ENCODE measurements at regions not wholly inside any gene's neighbourhood (a gene's known extent, or its start where the extent isn't known, plus 50 kb on each side); places are given as distances from the start of the nearest gene placed in this dataset.

DNA sequence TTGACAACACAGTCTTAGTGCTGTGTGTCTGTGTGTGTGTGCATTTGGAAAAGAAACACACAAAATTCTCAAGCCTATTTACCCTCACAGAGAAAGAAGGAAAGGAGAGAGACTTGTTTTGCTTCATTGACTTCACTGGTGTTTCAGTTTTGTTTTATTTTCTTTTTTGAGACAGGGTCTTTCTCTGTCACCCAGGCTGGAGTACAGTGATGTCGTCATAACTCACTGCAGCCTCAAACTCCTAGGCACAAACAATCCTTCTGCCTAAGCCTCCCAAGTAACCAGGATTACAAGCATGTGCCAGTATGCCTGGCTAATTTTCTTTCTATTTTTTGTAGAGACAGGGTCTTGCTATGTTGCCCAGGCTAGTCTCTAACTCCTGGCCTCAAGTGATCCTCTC is 636.9 kb downstream of the TAFA4 start:
- no peaks in the 10 kb centered on the region for H3K9me3 ChIP-seq
- no peak overlapping the region for H3K4me3 ChIP-seq
- ChIA-PET POLR2A (no interaction called here), CTCF (no interaction called here)
- no peaks in the 10 kb centered on the region for H3K4me1 ChIP-seq
- WGBS (ENCODE audit: missing lambda C conversion rate), result 8% methylated on average over 1 of the region's 1 CpG
- ATAC-seq (no peak), FAIRE-seq (no peak), DNase-seq (ENCODE audit: low read depth in 1 of 2, low spot score in 1 of 2) (no peak)
- TF ChIP-seq SMC3 (IDR thresholded peaks at IDR 0.05) (no peak), FOSB (CRISPR knock-in tag; IDR thresholded peaks at IDR 0.05) (no peak), TFCP2L1 (CRISPR knock-in tag; IDR thresholded peaks at IDR 0.05) (no peak), HEYL (CRISPR knock-in tag; IDR thresholded peaks at IDR 0.05) (no peak), KDM5A (IDR thresholded peaks at IDR 0.05) (no peak), POLR2A (IDR thresholded peaks at IDR 0.05; ENCODE audit: low read length) (no peak), RFX5 (IDR thresholded peaks at IDR 0.05) (no peak), FOXS1 (CRISPR knock-in tag; IDR thresholded peaks at IDR 0.05) (no peak), SREBF2 (IDR thresholded peaks at IDR 0.05) (no peak), HOXA7 (CRISPR knock-in tag; IDR thresholded peaks at IDR 0.05) (no peak), CHD4 (IDR thresholded peaks at IDR 0.05; ENCODE audit: borderline replicate concordance) (no peak)
- TF ChIP-seq, protein P1, sequence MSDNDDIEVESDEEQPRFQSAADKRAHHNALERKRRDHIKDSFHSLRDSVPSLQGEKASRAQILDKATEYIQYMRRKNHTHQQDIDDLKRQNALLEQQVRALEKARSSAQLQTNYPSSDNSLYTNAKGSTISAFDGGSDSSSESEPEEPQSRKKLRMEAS (IDR thresholded peaks at IDR 0.05), result no peak
- TF ChIP-seq, protein P2, sequence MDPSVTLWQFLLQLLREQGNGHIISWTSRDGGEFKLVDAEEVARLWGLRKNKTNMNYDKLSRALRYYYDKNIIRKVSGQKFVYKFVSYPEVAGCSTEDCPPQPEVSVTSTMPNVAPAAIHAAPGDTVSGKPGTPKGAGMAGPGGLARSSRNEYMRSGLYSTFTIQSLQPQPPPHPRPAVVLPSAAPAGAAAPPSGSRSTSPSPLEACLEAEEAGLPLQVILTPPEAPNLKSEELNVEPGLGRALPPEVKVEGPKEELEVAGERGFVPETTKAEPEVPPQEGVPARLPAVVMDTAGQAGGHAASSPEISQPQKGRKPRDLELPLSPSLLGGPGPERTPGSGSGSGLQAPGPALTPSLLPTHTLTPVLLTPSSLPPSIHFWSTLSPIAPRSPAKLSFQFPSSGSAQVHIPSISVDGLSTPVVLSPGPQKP (IDR thresholded peaks at IDR 0.05; ENCODE audit: low read depth, low read length), result no peak
- H3K27ac ChIP-seq, result no peak overlapping the region
- H3K4me2 ChIP-seq, result no peak overlapping the region

DNA sequence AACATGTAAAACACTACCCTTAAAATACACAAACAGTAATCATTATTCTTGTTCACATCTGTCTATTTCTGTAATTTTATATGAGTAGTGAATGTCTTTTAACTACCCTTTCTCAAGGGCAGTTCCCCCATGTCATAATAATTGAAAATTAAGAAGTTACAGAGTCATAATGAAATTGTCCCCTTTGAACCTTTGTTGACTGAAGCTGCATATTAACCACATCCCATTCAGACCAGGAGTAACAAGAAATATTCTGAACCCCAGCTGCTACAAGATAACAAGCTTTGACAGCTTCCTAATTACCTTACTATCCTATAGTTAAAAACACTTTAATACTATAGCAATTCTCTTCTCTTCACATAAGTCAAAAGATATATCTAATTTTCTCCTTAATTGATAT is 635.9 kb upstream of the SUCLG2 start:
- Histone ChIP-seq H3K9me3 (no peaks in the 10 kb centered on the region), H3K27ac (no peak overlapping the region), H3K4me3 (no peak overlapping the region), H3K4me2 (no peak overlapping the region), H3K4me1 (no peaks in the 10 kb centered on the region)
- DNase-seq (ENCODE audit: low read depth in 1 of 2, low spot score in 1 of 2) (no peak), ATAC-seq (no peak), FAIRE-seq (no peak)
- no peak for TF ChIP-seq NR3C1 (IDR thresholded peaks at IDR 0.05)
- no peak for TF ChIP-seq RFX5 (IDR thresholded peaks at IDR 0.05)
- TF ChIP-seq NFE2L2 (conservative IDR thresholded peaks at IDR 0.05; ENCODE audit: low read length), result no peak
- TF ChIP-seq, protein P1 (IDR thresholded peaks at IDR 0.05), result no peak
- no peak for TF ChIP-seq KDM5A (IDR thresholded peaks at IDR 0.05)
- TF ChIP-seq CHD4 (IDR thresholded peaks at IDR 0.05; ENCODE audit: borderline replicate concordance), result no peak
- no peak for TF ChIP-seq RAD21 (conservative IDR thresholded peaks at IDR 0.05 in 1 of 2, IDR thresholded peaks at IDR 0.05 in 1 of 2)
- ChIA-PET POLR2A (no interaction called here), CTCF (no interaction called here)

DNA sequence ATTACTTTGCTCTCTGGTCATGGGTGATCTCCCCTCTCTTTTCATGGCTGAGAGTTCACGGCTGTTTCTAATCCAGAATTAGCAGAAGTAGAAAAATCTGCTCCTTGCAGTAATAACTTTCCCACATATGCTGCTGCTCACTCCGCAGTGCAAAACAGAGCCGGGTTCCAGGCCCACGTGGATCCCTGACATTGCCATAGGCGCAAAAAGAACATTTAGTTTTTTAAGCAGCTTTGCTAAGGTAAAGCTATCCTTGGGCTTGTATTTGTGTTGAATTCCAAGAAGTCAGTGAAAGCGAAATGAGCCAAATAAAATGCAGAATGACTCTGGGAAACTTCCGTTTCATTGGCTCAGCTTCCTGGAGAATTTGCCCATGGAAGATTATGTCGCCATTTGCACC is 633.7 kb upstream of the SUCLG2 start:
- WGBS (ENCODE audit: missing lambda C conversion rate), result 19% methylated on average over 8 of the region's 8 CpGs
- Histone ChIP-seq H3K4me1 (no peaks in the 10 kb centered on the region), H3K27ac (no peak overlapping the region), H3K4me2 (no peak overlapping the region), H3K9me3 (no peaks in the 10 kb centered on the region), H3K4me3 (no peak overlapping the region)
- FAIRE-seq, result no peak
- ATAC-seq, result no peak
- POLR2A ChIA-PET, result no interaction called here
- no peak for DNase-seq (ENCODE audit: low read depth in 1 of 2, low spot score in 1 of 2)
- CTCF ChIA-PET, result no interaction called here
- TF ChIP-seq, protein P3, sequence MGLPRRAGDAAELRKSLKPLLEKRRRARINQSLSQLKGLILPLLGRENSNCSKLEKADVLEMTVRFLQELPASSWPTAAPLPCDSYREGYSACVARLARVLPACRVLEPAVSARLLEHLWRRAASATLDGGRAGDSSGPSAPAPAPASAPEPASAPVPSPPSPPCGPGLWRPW (IDR thresholded peaks at IDR 0.05), result no peak
- TF ChIP-seq ZC3H11A (IDR thresholded peaks at IDR 0.05), result no peak
- no peak for TF ChIP-seq TFCP2L1 (CRISPR knock-in tag; IDR thresholded peaks at IDR 0.05)
- TF ChIP-seq KDM1A (IDR thresholded peaks at IDR 0.05; ENCODE audit: low read depth), result no peak
- TF ChIP-seq RNF2 (IDR thresholded peaks at IDR 0.05; ENCODE audit: borderline replicate concordance, low read depth), result no peak
- no peak for TF ChIP-seq MAZ (IDR thresholded peaks at IDR 0.05; ENCODE audit: borderline replicate concordance, low read depth, low read length)
- TF ChIP-seq, protein P4, sequence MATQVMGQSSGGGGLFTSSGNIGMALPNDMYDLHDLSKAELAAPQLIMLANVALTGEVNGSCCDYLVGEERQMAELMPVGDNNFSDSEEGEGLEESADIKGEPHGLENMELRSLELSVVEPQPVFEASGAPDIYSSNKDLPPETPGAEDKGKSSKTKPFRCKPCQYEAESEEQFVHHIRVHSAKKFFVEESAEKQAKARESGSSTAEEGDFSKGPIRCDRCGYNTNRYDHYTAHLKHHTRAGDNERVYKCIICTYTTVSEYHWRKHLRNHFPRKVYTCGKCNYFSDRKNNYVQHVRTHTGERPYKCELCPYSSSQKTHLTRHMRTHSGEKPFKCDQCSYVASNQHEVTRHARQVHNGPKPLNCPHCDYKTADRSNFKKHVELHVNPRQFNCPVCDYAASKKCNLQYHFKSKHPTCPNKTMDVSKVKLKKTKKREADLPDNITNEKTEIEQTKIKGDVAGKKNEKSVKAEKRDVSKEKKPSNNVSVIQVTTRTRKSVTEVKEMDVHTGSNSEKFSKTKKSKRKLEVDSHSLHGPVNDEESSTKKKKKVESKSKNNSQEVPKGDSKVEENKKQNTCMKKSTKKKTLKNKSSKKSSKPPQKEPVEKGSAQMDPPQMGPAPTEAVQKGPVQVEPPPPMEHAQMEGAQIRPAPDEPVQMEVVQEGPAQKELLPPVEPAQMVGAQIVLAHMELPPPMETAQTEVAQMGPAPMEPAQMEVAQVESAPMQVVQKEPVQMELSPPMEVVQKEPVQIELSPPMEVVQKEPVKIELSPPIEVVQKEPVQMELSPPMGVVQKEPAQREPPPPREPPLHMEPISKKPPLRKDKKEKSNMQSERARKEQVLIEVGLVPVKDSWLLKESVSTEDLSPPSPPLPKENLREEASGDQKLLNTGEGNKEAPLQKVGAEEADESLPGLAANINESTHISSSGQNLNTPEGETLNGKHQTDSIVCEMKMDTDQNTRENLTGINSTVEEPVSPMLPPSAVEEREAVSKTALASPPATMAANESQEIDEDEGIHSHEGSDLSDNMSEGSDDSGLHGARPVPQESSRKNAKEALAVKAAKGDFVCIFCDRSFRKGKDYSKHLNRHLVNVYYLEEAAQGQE (IDR thresholded peaks at IDR 0.05), result no peak
- no peak for TF ChIP-seq HEYL (CRISPR knock-in tag; IDR thresholded peaks at IDR 0.05)
- TF ChIP-seq HOXB5 (CRISPR knock-in tag; IDR thresholded peaks at IDR 0.05), result no peak
- no peak for TF ChIP-seq FOSL2 (IDR thresholded peaks at IDR 0.05)
- TF ChIP-seq FOSL2 (CRISPR knock-in tag; IDR thresholded peaks at IDR 0.05), result no peak
- TF ChIP-seq, protein P5, sequence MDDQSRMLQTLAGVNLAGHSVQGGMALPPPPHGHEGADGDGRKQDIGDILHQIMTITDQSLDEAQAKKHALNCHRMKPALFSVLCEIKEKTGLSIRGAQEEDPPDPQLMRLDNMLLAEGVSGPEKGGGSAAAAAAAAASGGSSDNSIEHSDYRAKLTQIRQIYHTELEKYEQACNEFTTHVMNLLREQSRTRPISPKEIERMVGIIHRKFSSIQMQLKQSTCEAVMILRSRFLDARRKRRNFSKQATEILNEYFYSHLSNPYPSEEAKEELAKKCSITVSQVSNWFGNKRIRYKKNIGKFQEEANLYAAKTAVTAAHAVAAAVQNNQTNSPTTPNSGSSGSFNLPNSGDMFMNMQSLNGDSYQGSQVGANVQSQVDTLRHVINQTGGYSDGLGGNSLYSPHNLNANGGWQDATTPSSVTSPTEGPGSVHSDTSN (IDR thresholded peaks at IDR 0.05), result no peak
- TF ChIP-seq, protein P6, sequence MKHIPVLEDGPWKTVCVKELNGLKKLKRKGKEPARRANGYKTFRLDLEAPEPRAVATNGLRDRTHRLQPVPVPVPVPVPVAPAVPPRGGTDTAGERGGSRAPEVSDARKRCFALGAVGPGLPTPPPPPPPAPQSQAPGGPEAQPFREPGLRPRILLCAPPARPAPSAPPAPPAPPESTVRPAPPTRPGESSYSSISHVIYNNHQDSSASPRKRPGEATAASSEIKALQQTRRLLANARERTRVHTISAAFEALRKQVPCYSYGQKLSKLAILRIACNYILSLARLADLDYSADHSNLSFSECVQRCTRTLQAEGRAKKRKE (CRISPR knock-in tag; IDR thresholded peaks at IDR 0.05; ENCODE audit: low read depth), result no peak
- no peak for TF ChIP-seq PHF8 (IDR thresholded peaks at IDR 0.05; ENCODE audit: borderline replicate concordance, low read depth)
- TF ChIP-seq NR3C1 (IDR thresholded peaks at IDR 0.05), result no peak

Data from A549 (cell line).